OCI-LY3 (cell line): ENCODE measurements at regions not wholly inside any gene's neighbourhood (a gene's known extent, or its start where the extent isn't known, plus 50 kb on each side); places are given as distances from the start of the nearest gene placed in this dataset.

Experiments used
- CTCF ChIP-seq: fragments of 200-600, 300-600 bp; sonication (generic); IDR thresholded peaks from 2 replicates; pipeline ENCODE4 v1.5.1; 2014; ENCODE audit warnings: antibody characterized with exemption, low read length, low read depth
- EZH2phosphoT487 ChIP-seq: fragments of 200-600 bp; shearing (Covaris generic); IDR thresholded peaks from 2 replicates; pipeline ENCODE4 v1.6.1; 2018; ENCODE audit warnings: antibody characterized with exemption, mixed run types, low read depth

- TF ChIP-seq CTCF: no peak
- no peak for TF ChIP-seq EZH2phosphoT487
Observed at GRCh38 chr4:33722800-33723516, 2521.4 kb downstream of the ARAP2 start.
